Kidney epithelial cell (primary cell): ENCODE measurements at regions not wholly inside any gene's neighbourhood (a gene's known extent, or its start where the extent isn't known, plus 50 kb on each side); places are given as distances from the start of the nearest gene placed in this dataset.

Source experiments
- DNase-seq: peaks from one replicate; pipeline ENCODE4 v3.0.0-alpha.2; 2010; ENCODE audit warnings: low read depth
- H3K27me3 ChIP-seq: 2 replicates; pipeline ENCODE4 v1.6.0; 2011; ENCODE audit warnings: low read length; ENCODE audit not compliant: control insufficient read depth, insufficient read depth
- H3K36me3 ChIP-seq: 2 replicates; pipeline ENCODE4 v1.5.1; 2011; ENCODE audit warnings: low read length; ENCODE audit not compliant: control insufficient read depth, insufficient read depth
- H3K4me3 ChIP-seq: 2 replicates; pipeline ENCODE4 v1.5.1; 2011; ENCODE audit warnings: low read depth, mild to moderate bottlenecking, control low read depth, low read length
- TF ChIP-seq, protein P1 (sequence below): IDR thresholded peaks from 2 replicates; pipeline ENCODE4 v1.5.1; 2011; ENCODE audit warnings: mild to moderate bottlenecking, moderate library complexity, low read length, control low read depth, inconsistent platforms; ENCODE audit not compliant: insufficient read depth, poor library complexity, severe bottlenecking

- Histone ChIP-seq H3K27me3 (no peaks in the 10 kb centered on the region), H3K36me3 (no peaks in the 10 kb centered on the region), H3K4me3 (no peak overlapping the region)
- no peak for DNase-seq
- TF ChIP-seq, protein P1, sequence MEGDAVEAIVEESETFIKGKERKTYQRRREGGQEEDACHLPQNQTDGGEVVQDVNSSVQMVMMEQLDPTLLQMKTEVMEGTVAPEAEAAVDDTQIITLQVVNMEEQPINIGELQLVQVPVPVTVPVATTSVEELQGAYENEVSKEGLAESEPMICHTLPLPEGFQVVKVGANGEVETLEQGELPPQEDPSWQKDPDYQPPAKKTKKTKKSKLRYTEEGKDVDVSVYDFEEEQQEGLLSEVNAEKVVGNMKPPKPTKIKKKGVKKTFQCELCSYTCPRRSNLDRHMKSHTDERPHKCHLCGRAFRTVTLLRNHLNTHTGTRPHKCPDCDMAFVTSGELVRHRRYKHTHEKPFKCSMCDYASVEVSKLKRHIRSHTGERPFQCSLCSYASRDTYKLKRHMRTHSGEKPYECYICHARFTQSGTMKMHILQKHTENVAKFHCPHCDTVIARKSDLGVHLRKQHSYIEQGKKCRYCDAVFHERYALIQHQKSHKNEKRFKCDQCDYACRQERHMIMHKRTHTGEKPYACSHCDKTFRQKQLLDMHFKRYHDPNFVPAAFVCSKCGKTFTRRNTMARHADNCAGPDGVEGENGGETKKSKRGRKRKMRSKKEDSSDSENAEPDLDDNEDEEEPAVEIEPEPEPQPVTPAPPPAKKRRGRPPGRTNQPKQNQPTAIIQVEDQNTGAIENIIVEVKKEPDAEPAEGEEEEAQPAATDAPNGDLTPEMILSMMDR: no peak
Measured at GRCh38 chr4:11847167-11847566, 418.5 kb upstream of the HS3ST1 start.

DNA sequence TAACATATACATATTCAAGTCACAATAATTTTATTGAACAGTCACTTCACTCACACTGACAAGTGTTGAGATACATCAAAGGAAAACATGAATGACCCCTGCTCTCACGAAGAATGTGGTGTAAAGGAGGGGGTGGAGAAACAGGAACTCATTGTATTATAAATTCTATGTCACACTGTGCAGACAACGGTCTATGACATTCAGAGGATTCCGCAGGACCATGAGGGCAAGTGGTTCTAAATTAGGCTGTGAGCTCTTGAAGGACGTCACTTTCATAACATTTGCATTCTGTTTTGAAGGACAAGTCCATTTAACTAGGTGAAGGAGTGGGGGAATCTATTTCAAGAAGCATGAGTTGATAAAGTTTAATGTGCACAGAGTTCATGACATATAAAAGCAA, 415.2 kb upstream of the HS3ST1 start:
- Histone ChIP-seq H3K27me3 (no peaks in the 10 kb centered on the region), H3K4me3 (no peak overlapping the region), H3K36me3 (no peaks in the 10 kb centered on the region)
- TF ChIP-seq, protein P1: no peak
- DNase-seq: no peak

DNA sequence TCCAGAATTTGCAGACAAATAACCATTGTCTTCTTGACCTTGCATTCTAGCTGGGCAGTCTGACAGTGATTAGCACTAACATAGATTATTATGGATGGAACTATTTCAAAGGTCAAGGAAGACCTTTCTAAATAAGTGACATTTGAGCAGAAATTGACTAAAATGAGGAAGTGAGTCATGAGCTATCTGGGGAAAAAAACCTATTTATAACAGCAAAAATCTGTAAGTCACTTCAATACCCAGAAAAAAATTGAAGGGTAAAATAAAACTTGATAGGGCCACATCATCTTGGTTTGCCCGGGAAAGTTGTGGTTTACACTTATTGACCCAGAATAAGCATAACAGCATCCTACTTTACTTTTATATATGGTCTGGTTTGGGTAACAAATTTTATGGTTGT, 414.6 kb upstream of the HS3ST1 start:
- no peaks in the 10 kb centered on the region for H3K36me3 ChIP-seq
- H3K27me3 ChIP-seq: no peaks in the 10 kb centered on the region
- TF ChIP-seq, protein P1: no peak
- no peak overlapping the region for H3K4me3 ChIP-seq
- no peak for DNase-seq

DNA sequence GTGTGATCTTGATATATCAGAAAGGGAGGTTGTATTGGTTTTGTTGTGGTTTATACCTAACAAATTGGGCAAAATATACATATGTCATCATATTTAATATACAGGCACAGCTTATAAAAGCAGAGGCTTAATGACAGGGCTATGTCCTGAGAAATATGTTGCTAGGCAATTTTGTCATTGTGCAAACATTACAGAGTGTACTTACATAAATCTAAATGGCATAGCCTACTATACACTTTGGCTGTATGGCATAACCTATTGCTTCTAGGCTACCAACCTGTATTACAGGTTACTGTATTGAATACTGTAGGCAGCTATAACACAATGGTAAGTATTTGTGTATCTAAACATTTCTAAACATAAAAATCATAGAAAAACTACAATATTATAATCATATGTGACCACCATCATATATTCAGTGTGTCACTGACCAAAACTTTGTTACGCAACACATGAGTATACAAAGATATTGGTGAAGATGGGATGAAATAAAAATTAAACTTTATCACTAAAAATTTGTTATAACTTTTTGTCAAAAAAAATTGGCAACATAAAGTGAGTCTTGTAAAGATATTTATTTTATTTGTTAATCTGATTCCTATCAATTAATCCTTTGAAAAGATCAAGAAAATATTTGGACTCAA, 414.0 kb upstream of the HS3ST1 start:
- TF ChIP-seq, protein P1: no peak
- no peaks in the 10 kb centered on the region for H3K36me3 ChIP-seq
- no peak for DNase-seq
- H3K27me3 ChIP-seq: no peaks in the 10 kb centered on the region
- H3K4me3 ChIP-seq: no peak overlapping the region

GRCh38 chr4:11839889-11840288, 411.2 kb upstream of the HS3ST1 start:
- no peaks in the 10 kb centered on the region for H3K27me3 ChIP-seq
- no peak for DNase-seq
- no peak overlapping the region for H3K4me3 ChIP-seq
- no peaks in the 10 kb centered on the region for H3K36me3 ChIP-seq
- TF ChIP-seq, protein P1: no peak

GRCh38 chr4:11831739-11832138, 403.0 kb upstream of the HS3ST1 start:
- DNase-seq: no peak
- TF ChIP-seq, protein P1: no peak
- no peaks in the 10 kb centered on the region for H3K36me3 ChIP-seq
- peaks cover 2% of the 10 kb centered on the region for H3K27me3 ChIP-seq
- no peak overlapping the region for H3K4me3 ChIP-seq
